ENCODE measurements at regions not wholly inside any gene's neighbourhood (a gene's known extent, or its start where the extent isn't known, plus 50 kb on each side); places are given as distances from the start of the nearest gene placed in this dataset.

- no peak for TF ChIP-seq REST (IDR thresholded peaks at IDR 0.05; ENCODE audit: insufficient replicate concordance, low read depth)
- TF ChIP-seq, protein P1, sequence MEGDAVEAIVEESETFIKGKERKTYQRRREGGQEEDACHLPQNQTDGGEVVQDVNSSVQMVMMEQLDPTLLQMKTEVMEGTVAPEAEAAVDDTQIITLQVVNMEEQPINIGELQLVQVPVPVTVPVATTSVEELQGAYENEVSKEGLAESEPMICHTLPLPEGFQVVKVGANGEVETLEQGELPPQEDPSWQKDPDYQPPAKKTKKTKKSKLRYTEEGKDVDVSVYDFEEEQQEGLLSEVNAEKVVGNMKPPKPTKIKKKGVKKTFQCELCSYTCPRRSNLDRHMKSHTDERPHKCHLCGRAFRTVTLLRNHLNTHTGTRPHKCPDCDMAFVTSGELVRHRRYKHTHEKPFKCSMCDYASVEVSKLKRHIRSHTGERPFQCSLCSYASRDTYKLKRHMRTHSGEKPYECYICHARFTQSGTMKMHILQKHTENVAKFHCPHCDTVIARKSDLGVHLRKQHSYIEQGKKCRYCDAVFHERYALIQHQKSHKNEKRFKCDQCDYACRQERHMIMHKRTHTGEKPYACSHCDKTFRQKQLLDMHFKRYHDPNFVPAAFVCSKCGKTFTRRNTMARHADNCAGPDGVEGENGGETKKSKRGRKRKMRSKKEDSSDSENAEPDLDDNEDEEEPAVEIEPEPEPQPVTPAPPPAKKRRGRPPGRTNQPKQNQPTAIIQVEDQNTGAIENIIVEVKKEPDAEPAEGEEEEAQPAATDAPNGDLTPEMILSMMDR (IDR thresholded peaks at IDR 0.05; ENCODE audit: insufficient read depth, low read length): no peak
These were observed 395.3 kb downstream of the VGLL3 start for GRCh38 chr3:86595696-86596095.

All from HL-60 (cell line).